CD4-positive, alpha-beta T cell treated with Interleukin-1 beta for 1 hour (primary cell): ENCODE measurements at regions not wholly inside any gene's neighbourhood (a gene's known extent, or its start where the extent isn't known, plus 50 kb on each side); places are given as distances from the start of the nearest gene placed in this dataset.
"Not testable (repeated sequence)": the region's sequence is repeated elsewhere in the genome, so short reads cannot be mapped to it uniquely, and the experiment has no call there.

Source experiments
- DNase-seq, 2 donors: peaks; one replicate each; pipeline ENCODE4 v3.0.0-alpha.2; 2020 to 2022

- no peak for DNase-seq
Measured at GRCh38 chr16:87123356-87124001, 193.7 kb downstream of the C16orf95 start.

GRCh38 chr16:87124405-87124804 lies 192.8 kb downstream of the C16orf95 start:
- DNase-seq = not testable (repeated sequence)

- no peak for DNase-seq
Measured at GRCh38 chr16:87125206-87126155, 191.7 kb downstream of the C16orf95 start.

GRCh38 chr16:87126403-87127025 lies 190.7 kb downstream of the C16orf95 start:
- DNase-seq = no peak

- no peak for DNase-seq
Measured at GRCh38 chr16:87127061-87127765, 190.0 kb downstream of the C16orf95 start.

- DNase-seq = no peak
Measured at GRCh38 chr16:87127766-87128147, 189.4 kb downstream of the C16orf95 start.

- no peak for DNase-seq
Measured at GRCh38 chr16:87129771-87130170, 187.4 kb downstream of the C16orf95 start.

GRCh38 chr16:87131061-87131995 lies 185.9 kb downstream of the C16orf95 start:
- no peak for DNase-seq

- DNase-seq = no peak
Measured at GRCh38 chr16:87131996-87132345, 185.2 kb downstream of the C16orf95 start.

- DNase-seq = no peak
Measured at GRCh38 chr16:87132361-87133014, 184.7 kb downstream of the C16orf95 start.

- no peak for DNase-seq
Measured at GRCh38 chr16:87133112-87133850, 183.9 kb downstream of the C16orf95 start.

GRCh38 chr16:87133966-87134627 lies 183.1 kb downstream of the C16orf95 start:
- DNase-seq = no peak

- no peak for DNase-seq
Measured at GRCh38 chr16:87134628-87134995, 182.6 kb downstream of the C16orf95 start.

- no peak for DNase-seq
Measured at GRCh38 chr16:87135246-87136030, 181.8 kb downstream of the C16orf95 start.

GRCh38 chr16:87138316-87138715 lies 178.9 kb downstream of the C16orf95 start:
- no peak for DNase-seq

GRCh38 chr16:87138738-87139267 lies 178.4 kb downstream of the C16orf95 start:
- DNase-seq = no peak

- no peak for DNase-seq
Measured at GRCh38 chr16:87140211-87141200, 176.7 kb downstream of the C16orf95 start.

- no peak for DNase-seq
Measured at GRCh38 chr16:87141402-87141801, 175.8 kb downstream of the C16orf95 start.
